GM21786 (cell line): ENCODE measurements at regions not wholly inside any gene's neighbourhood (a gene's known extent, or its start where the extent isn't known, plus 50 kb on each side); places are given as distances from the start of the nearest gene placed in this dataset.

Experiments
- ATAC-seq: cut with Tn5 transposase; IDR thresholded peaks from one replicate; pipeline ENCODE4 v1.9.1; 2021; ENCODE audit not compliant: unreplicated experiment

- ATAC-seq, result no peak
Observed at GRCh38 chr10:36126076-36126475, 484.0 kb upstream of the FZD8 start.

- no peak for ATAC-seq
Observed at GRCh38 chr10:36119455-36119854, 477.4 kb upstream of the FZD8 start.

- ATAC-seq, result no peak
Observed at GRCh38 chr10:36118314-36118713, 476.2 kb upstream of the FZD8 start.

GRCh38 chr10:36117890-36118289 is 475.8 kb upstream of the FZD8 start:
- ATAC-seq, result no peak

- ATAC-seq, result no peak
Observed at GRCh38 chr10:36117231-36117630, 475.1 kb upstream of the FZD8 start.

GRCh38 chr10:36116731-36117130 is 474.6 kb upstream of the FZD8 start:
- no peak for ATAC-seq

GRCh38 chr10:36116040-36116439 is 473.9 kb upstream of the FZD8 start:
- ATAC-seq, result no peak

GRCh38 chr10:36115364-36115763 is 473.3 kb upstream of the FZD8 start:
- no peak for ATAC-seq

GRCh38 chr10:36114913-36115312 is 472.8 kb upstream of the FZD8 start:
- ATAC-seq, result no peak

- ATAC-seq, result no peak
Observed at GRCh38 chr10:36114141-36114540, 472.0 kb upstream of the FZD8 start.

- ATAC-seq, result no peak
Observed at GRCh38 chr10:36111676-36112075, 469.6 kb upstream of the FZD8 start.

- no peak for ATAC-seq
Observed at GRCh38 chr10:36110097-36110496, 468.0 kb upstream of the FZD8 start.

- ATAC-seq, result no peak
Observed at GRCh38 chr10:36109399-36110023, 467.4 kb upstream of the FZD8 start.

- ATAC-seq, result no peak
Observed at GRCh38 chr10:36097696-36098095, 455.6 kb upstream of the FZD8 start.

GRCh38 chr10:36096576-36096975 is 454.5 kb upstream of the FZD8 start:
- ATAC-seq, result no peak

- no peak for ATAC-seq
Observed at GRCh38 chr10:36094096-36094495, 452.0 kb upstream of the FZD8 start.

- ATAC-seq, result no peak
Observed at GRCh38 chr10:36092116-36092515, 450.0 kb upstream of the FZD8 start.

GRCh38 chr10:36091007-36091406 is 448.9 kb upstream of the FZD8 start:
- no peak for ATAC-seq

GRCh38 chr10:36089790-36090440 is 447.8 kb upstream of the FZD8 start:
- ATAC-seq, result no peak

GRCh38 chr10:36087006-36088005 is 445.2 kb upstream of the FZD8 start:
- no peak for ATAC-seq

GRCh38 chr10:36075196-36075595 is 433.1 kb upstream of the FZD8 start:
- ATAC-seq, result no peak
